ENCODE measurements at regions not wholly inside any gene's neighbourhood (a gene's known extent, or its start where the extent isn't known, plus 50 kb on each side); places are given as distances from the start of the nearest gene placed in this dataset.

DNA sequence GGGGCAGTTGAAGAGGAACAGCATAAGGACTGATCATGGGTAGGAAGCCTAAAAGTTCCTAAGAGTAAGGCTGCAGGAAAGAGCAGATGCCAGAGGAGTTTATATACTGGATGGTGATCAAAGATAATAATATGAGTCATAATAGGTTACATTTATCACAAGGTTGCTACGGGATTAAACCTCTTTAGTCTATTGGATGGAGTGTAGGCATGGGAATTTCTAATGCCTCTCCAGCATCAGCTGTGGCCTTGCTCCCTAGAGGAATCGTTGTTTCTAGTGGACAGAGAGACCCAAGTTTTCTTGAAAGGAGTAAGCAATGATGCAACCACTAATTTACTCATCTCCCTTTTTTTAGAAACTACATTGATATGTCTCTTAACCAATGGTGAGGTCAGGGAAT, 213.4 kb downstream of the GPR37 start:
- H3K36me3 ChIP-seq (ENCODE audit: control insufficient read depth, insufficient read depth, low read length), result no peaks in the 10 kb centered on the region
- ATAC-seq (no peak), DNase-seq (ENCODE audit: extremely low read depth in 1 of 4, low spot score in 3 of 4) (no peak), FAIRE-seq (no peak)
- no peak overlapping the region for H2AFZ ChIP-seq (ENCODE audit: low read depth, low read length)
- ChIA-PET CTCF (ENCODE audit: low intra/inter-chr PET ratio) (no interaction called here), POLR2A (interaction anchor here (0.6 kb wide), 1 partner anchor 386 kb away, joined by 3 read pairs; no protein-coding TSS in a partner anchor)
- no peaks in the 10 kb centered on the region for H3K4me1 ChIP-seq (replicated peaks in 1 of 2; ENCODE audit: control insufficient read depth in 2 of 2, insufficient read depth in 2 of 2, low read length in 2 of 2)
- intact Hi-C loops (cut with micrococcal nuclease), result no loop called here
- no peaks in the 10 kb centered on the region for H3K79me2 ChIP-seq (ENCODE audit: control insufficient read depth, insufficient read depth, low read length)
- in situ Hi-C loops (cut with MboI), result no loop called here
- no peaks in the 10 kb centered on the region for H3K9me1 ChIP-seq (ENCODE audit: control insufficient read depth, insufficient read depth, low read length)
- H3K27me3 ChIP-seq (ENCODE audit: control insufficient read depth in 2 of 2, insufficient read depth in 2 of 2, low read length in 2 of 2), result no peaks in the 10 kb centered on the region
- H3K4me3 ChIP-seq, result no peak overlapping the region
- TF ChIP-seq ZNF75A (CRISPR knock-in tag; IDR thresholded peaks at IDR 0.05), result no peak
- TF ChIP-seq MED1 (CRISPR knock-in tag; IDR thresholded peaks at IDR 0.05; ENCODE audit: borderline replicate concordance), result no peak
- TF ChIP-seq, protein P1, sequence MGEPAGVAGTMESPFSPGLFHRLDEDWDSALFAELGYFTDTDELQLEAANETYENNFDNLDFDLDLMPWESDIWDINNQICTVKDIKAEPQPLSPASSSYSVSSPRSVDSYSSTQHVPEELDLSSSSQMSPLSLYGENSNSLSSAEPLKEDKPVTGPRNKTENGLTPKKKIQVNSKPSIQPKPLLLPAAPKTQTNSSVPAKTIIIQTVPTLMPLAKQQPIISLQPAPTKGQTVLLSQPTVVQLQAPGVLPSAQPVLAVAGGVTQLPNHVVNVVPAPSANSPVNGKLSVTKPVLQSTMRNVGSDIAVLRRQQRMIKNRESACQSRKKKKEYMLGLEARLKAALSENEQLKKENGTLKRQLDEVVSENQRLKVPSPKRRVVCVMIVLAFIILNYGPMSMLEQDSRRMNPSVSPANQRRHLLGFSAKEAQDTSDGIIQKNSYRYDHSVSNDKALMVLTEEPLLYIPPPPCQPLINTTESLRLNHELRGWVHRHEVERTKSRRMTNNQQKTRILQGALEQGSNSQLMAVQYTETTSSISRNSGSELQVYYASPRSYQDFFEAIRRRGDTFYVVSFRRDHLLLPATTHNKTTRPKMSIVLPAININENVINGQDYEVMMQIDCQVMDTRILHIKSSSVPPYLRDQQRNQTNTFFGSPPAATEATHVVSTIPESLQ (CRISPR knock-in tag; IDR thresholded peaks at IDR 0.05), result no peak
- no peak overlapping the region for H3K4me2 ChIP-seq (ENCODE audit: insufficient read depth, low read length)
- no peaks in the 10 kb centered on the region for H3K9me3 ChIP-seq (replicated peaks; ENCODE audit: control insufficient read depth, insufficient read depth, low read depth, low read length)
- no TSS peak for BruUV-seq (replicated peaks)
- 4% methylated on average over 2 of the region's 2 CpGs for WGBS (ENCODE audit: insufficient coverage, low coverage, missing lambda C conversion rate)
- no peaks in the 10 kb centered on the region for H4K20me1 ChIP-seq (replicated peaks; ENCODE audit: control insufficient read depth, insufficient read depth, low read length)
- no peak overlapping the region for H3K27ac ChIP-seq (ENCODE audit: extremely low read depth, low read depth, low read length)
- no peak overlapping the region for H3K9ac ChIP-seq (ENCODE audit: insufficient read depth in 1 of 2, low read depth in 2 of 2, low read length in 2 of 2)

DNA sequence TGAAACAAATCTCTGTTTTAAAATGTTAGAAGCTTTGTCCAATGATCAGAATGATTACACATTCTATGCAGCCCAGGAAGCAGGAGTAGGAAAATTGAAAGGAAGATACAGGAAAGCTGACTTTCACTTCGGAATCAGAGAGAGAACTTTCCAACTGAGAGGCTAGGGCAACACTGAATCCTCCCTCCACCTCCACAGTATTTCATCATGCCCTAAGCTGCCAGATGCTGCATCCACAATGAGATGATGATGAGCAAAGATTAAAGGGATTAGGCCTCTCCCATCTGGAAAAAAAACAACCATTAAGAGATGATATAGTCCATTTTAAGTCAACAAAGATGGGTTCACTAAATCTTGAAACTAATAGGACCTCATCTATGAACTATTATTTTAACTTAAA, 215.6 kb downstream of the GPR37 start:
- intact Hi-C loops (cut with micrococcal nuclease) (no loop called here), in situ Hi-C loops (cut with MboI) (no loop called here)
- Histone ChIP-seq H3K9me1 (ENCODE audit: control insufficient read depth, insufficient read depth, low read length) (no peaks in the 10 kb centered on the region), H3K4me1 (replicated peaks in 1 of 2; ENCODE audit: control insufficient read depth in 2 of 2, insufficient read depth in 2 of 2, low read length in 2 of 2) (no peaks in the 10 kb centered on the region), H3K9me3 (replicated peaks; ENCODE audit: control insufficient read depth, insufficient read depth, low read depth, low read length) (no peaks in the 10 kb centered on the region), H3K4me2 (ENCODE audit: insufficient read depth, low read length) (no peak overlapping the region), H3K27me3 (ENCODE audit: control insufficient read depth in 2 of 2, insufficient read depth in 2 of 2, low read length in 2 of 2) (no peaks in the 10 kb centered on the region), H3K9ac (ENCODE audit: insufficient read depth in 1 of 2, low read depth in 2 of 2, low read length in 2 of 2) (no peak overlapping the region), H3K27ac (ENCODE audit: extremely low read depth, low read depth, low read length) (no peak overlapping the region), H2AFZ (ENCODE audit: low read depth, low read length) (no peak overlapping the region), H4K20me1 (replicated peaks; ENCODE audit: control insufficient read depth, insufficient read depth, low read length) (no peaks in the 10 kb centered on the region), H3K79me2 (ENCODE audit: control insufficient read depth, insufficient read depth, low read length) (no peaks in the 10 kb centered on the region), H3K4me3 (no peak overlapping the region), H3K36me3 (ENCODE audit: control insufficient read depth, insufficient read depth, low read length) (no peaks in the 10 kb centered on the region)
- no peak for FAIRE-seq
- 5% methylated on average over 1 of the region's 1 CpG for WGBS (ENCODE audit: insufficient coverage, low coverage, missing lambda C conversion rate)
- DNase-seq (ENCODE audit: extremely low read depth in 1 of 4, low spot score in 3 of 4), result no peak
- no TSS peak for BruUV-seq (replicated peaks)
- POLR2A ChIA-PET, result no interaction called here
- CTCF ChIA-PET (ENCODE audit: low intra/inter-chr PET ratio), result no interaction called here
- no peak for ATAC-seq
- no peak for TF ChIP-seq IFI16 (CRISPR knock-in tag; IDR thresholded peaks at IDR 0.05)
- no peak for TF ChIP-seq HDAC1 (IDR thresholded peaks at IDR 0.05)
- TF ChIP-seq, protein P2, sequence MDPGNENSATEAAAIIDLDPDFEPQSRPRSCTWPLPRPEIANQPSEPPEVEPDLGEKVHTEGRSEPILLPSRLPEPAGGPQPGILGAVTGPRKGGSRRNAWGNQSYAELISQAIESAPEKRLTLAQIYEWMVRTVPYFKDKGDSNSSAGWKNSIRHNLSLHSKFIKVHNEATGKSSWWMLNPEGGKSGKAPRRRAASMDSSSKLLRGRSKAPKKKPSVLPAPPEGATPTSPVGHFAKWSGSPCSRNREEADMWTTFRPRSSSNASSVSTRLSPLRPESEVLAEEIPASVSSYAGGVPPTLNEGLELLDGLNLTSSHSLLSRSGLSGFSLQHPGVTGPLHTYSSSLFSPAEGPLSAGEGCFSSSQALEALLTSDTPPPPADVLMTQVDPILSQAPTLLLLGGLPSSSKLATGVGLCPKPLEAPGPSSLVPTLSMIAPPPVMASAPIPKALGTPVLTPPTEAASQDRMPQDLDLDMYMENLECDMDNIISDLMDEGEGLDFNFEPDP (CRISPR knock-in tag; IDR thresholded peaks at IDR 0.05), result no peak
- TF ChIP-seq, protein P3, sequence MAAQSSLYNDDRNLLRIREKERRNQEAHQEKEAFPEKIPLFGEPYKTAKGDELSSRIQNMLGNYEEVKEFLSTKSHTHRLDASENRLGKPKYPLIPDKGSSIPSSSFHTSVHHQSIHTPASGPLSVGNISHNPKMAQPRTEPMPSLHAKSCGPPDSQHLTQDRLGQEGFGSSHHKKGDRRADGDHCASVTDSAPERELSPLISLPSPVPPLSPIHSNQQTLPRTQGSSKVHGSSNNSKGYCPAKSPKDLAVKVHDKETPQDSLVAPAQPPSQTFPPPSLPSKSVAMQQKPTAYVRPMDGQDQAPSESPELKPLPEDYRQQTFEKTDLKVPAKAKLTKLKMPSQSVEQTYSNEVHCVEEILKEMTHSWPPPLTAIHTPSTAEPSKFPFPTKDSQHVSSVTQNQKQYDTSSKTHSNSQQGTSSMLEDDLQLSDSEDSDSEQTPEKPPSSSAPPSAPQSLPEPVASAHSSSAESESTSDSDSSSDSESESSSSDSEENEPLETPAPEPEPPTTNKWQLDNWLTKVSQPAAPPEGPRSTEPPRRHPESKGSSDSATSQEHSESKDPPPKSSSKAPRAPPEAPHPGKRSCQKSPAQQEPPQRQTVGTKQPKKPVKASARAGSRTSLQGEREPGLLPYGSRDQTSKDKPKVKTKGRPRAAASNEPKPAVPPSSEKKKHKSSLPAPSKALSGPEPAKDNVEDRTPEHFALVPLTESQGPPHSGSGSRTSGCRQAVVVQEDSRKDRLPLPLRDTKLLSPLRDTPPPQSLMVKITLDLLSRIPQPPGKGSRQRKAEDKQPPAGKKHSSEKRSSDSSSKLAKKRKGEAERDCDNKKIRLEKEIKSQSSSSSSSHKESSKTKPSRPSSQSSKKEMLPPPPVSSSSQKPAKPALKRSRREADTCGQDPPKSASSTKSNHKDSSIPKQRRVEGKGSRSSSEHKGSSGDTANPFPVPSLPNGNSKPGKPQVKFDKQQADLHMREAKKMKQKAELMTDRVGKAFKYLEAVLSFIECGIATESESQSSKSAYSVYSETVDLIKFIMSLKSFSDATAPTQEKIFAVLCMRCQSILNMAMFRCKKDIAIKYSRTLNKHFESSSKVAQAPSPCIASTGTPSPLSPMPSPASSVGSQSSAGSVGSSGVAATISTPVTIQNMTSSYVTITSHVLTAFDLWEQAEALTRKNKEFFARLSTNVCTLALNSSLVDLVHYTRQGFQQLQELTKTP (IDR thresholded peaks at IDR 0.05; ENCODE audit: low read depth in 1 of 2, partially characterized antibody in 2 of 2), result no peak
- TF ChIP-seq ZNF707 (CRISPR knock-in tag; conservative IDR thresholded peaks at IDR 0.05), result no peak
- no peak for TF ChIP-seq ZKSCAN1 (IDR thresholded peaks at IDR 0.05; ENCODE audit: low read depth, low read length)

Data from K562 (cell line).